HepG2 (cell line): ENCODE measurements at regions not wholly inside any gene's neighbourhood (a gene's known extent, or its start where the extent isn't known, plus 50 kb on each side); places are given as distances from the start of the nearest gene placed in this dataset.
A peak's percentile ranks its signal among the peaks of the same experiment; 100 is the strongest.
"Not testable (repeated sequence)": the region's sequence is repeated elsewhere in the genome, so short reads cannot be mapped to it uniquely, and the experiment has no call there.

Experiments used
- ATAC-seq: fragments of 200-7000 bp; cut with Tn5 transposase; 3 replicates; pipeline ENCODE4 v1.9.1; 2020; ENCODE audit warnings: mild to moderate bottlenecking, moderate library complexity
- BruUV-seq: library from RNA; stranded (reverse); fragments of 400-500 nt; replicated peaks from 2 replicates; lab custom pipeline; 2021; lab: Mats Ljungman, UMichigan
- CTCF ChIA-PET: fragments of 300-600 bp; formaldehyde crosslinking; extraction: SDS; loops from one replicate; lab custom pipeline; 2021; ENCODE audit warnings: low total read pairs, inconsistent platforms, low intra/inter-chr PET ratio; lab: Yijun Ruan, JAX
- POLR2A ChIA-PET: fragments of 350-600 bp; sonication (Branson Sonifier 250); formaldehyde crosslinking; loops from one replicate; lab custom pipeline; 2020; ENCODE audit warnings: antibody characterized with exemption, inconsistent platforms; lab: Yijun Ruan, JAX
- DNase-seq: peaks from one replicate; pipeline ENCODE4 v3.0.0-alpha.2; 2015; ENCODE audit warnings: low spot score
- FAIRE-seq: peaks from 3 replicates; lab custom pipeline; 2011; peaks lifted over from hg19 to GRCh38; lab: Jason Lieb, UNC
- H2AFZ ChIP-seq: one replicate; pipeline ENCODE4 v1.6.1; 2011; ENCODE audit warnings: low read length, inconsistent platforms
- H3K27ac ChIP-seq: fragments of 300-600 bp; 3 replicates; pipeline ENCODE4 v1.8.0; 2011; ENCODE audit warnings: mixed run types, mild to moderate bottlenecking, mixed read lengths, low read length, inconsistent platforms; ENCODE audit not compliant: insufficient read depth; ENCODE audit errors: extremely low read length
- H3K27me3 ChIP-seq, 2 experiments: fragments of 200-600 bp in 1 of 2; 2 replicates in 1 of 2; 3 replicates in 1 of 2; pipeline versions ENCODE4 v1.6.0 to v1.8.0; 2011; ENCODE audit warnings: low read length in 2 of 2, mild to moderate bottlenecking in 2 of 2, moderate library complexity in 2 of 2, inconsistent platforms in 1 of 2; ENCODE audit not compliant: insufficient read depth in 2 of 2, control insufficient read depth in 1 of 2
- H3K36me3 ChIP-seq, 2 experiments: fragments of 200-600 bp in 1 of 2; replicated peaks in 1 of 2; 2 replicates in 1 of 2; 3 replicates in 1 of 2; pipeline versions ENCODE4 v1.5.1 to v1.8.0; 2011; ENCODE audit warnings: low read length in 2 of 2, inconsistent platforms in 1 of 2; ENCODE audit not compliant: insufficient read depth in 2 of 2, control insufficient read depth in 1 of 2
- H3K4me1 ChIP-seq: 2 replicates; pipeline ENCODE4 v1.5.1; 2012; ENCODE audit warnings: low read length, inconsistent platforms; ENCODE audit not compliant: insufficient read depth
- H3K4me2 ChIP-seq: 2 replicates; pipeline ENCODE4 v1.6.0; 2011; ENCODE audit warnings: low read depth, low read length, inconsistent platforms
- H3K4me3 ChIP-seq, 3 experiments: fragments of 200-600 bp in 1 of 3; sonication (generic), shearing (Covaris generic) in 1 of 3; replicated peaks in 1 of 3; 2 replicates each; pipeline ENCODE4 v1.5.1; 2011 to 2016; ENCODE audit warnings: low read length in 3 of 3, inconsistent platforms in 2 of 3, low read depth in 2 of 3, mild to moderate bottlenecking in 2 of 3, control low read depth in 1 of 3, mixed read lengths in 1 of 3; ENCODE audit not compliant: insufficient read depth in 1 of 3
- H3K79me2 ChIP-seq: one replicate; pipeline ENCODE4 v1.6.1; 2011; ENCODE audit warnings: low read length, inconsistent platforms; ENCODE audit not compliant: insufficient read depth
- H3K9ac ChIP-seq: 2 replicates; pipeline ENCODE4 v1.6.0; 2011; ENCODE audit warnings: mild to moderate bottlenecking, low read depth, low read length, inconsistent platforms; ENCODE audit not compliant: insufficient read depth
- H3K9me3 ChIP-seq: 2 replicates; pipeline ENCODE4 v1.5.1; 2012; ENCODE audit warnings: mild to moderate bottlenecking, low read length
- H4K20me1 ChIP-seq: 2 replicates; pipeline ENCODE4 v1.6.0; 2011; ENCODE audit warnings: inconsistent platforms, mild to moderate bottlenecking, low read length, moderate library complexity; ENCODE audit not compliant: insufficient read depth
- MNT ChIP-seq: fragments of 450-650 bp; IDR thresholded peaks from 2 replicates; pipeline ENCODE4 v1.6.1; 2016
- WGBS: methylation state at CpG from one replicate; pipeline ENCODE4 v1.1.6; 2017; ENCODE audit warnings: low lambda C conversion rate; 5-methylcytosine and 5-hydroxymethylcytosine counted together
- in situ Hi-C: cut with HindIII; loops from 2 replicates; pipeline ENCODE4 v1.10.0; 2017; ENCODE audit warnings: low pct_unique_long_range_greater_than_20kb; ENCODE audit not compliant: extremely low pct_ligation_motif_present
- intact Hi-C: fragments of 100-400 bp; cut with micrococcal nuclease; formaldehyde crosslinking; loops from one replicate; pipeline ENCODE4 v1.10.0; 2022; ENCODE audit not compliant: unreplicated experiment
- TF ChIP-seq, protein P1 (sequence below): sonication (generic); formaldehyde crosslinking; conservative IDR thresholded peaks from 2 replicates; pipeline ENCODE4 v1.8.1; 2023; ENCODE audit warnings: missing genetic modification reagents

DNA sequence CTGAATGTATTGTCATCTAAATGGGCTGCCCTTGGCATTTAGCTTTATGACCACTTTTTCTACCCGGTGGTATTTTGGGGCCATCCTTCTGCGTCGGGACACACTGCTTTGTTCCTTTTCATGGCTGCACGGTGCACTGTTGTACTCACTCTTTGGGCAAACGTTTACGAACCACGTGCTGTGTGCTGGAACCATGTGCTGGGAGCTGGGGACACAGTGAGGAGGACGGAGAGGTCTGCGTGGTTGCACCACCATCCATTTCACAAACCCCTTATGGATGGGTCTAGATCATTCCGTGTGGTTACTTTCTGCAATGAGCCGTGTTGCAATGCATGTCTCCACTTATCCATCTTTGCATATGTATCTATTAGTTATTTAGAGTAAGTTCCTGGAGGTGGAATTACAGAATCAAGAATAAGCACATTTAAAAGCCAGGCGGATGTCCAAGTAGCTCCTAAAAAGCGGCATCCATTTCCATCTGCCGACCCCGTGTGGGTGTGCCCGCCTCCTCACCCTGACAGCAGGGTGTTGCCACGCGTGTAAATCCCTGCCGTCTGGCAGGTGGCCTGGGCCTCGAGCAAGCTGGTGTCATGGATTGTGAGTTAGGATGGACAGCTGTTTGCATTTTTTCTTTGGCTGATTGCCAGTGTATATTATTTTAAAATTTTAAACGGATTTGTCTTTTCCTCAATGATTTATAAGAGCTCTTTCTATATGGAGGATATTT, 183.1 kb downstream of the BANP start:
- POLR2A ChIA-PET, CTCF ChIA-PET, in situ Hi-C loops, BruUV-seq, H3K4me1 ChIP-seq, ATAC-seq, H3K9ac ChIP-seq, H3K36me3 ChIP-seq, H4K20me1 ChIP-seq, H3K4me3 ChIP-seq, H3K4me2 ChIP-seq, H2AFZ ChIP-seq, H3K79me2 ChIP-seq, FAIRE-seq, H3K27ac ChIP-seq, intact Hi-C loops, DNase-seq: not testable (repeated sequence)
- TF ChIP-seq, protein P1, sequence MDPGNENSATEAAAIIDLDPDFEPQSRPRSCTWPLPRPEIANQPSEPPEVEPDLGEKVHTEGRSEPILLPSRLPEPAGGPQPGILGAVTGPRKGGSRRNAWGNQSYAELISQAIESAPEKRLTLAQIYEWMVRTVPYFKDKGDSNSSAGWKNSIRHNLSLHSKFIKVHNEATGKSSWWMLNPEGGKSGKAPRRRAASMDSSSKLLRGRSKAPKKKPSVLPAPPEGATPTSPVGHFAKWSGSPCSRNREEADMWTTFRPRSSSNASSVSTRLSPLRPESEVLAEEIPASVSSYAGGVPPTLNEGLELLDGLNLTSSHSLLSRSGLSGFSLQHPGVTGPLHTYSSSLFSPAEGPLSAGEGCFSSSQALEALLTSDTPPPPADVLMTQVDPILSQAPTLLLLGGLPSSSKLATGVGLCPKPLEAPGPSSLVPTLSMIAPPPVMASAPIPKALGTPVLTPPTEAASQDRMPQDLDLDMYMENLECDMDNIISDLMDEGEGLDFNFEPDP (CRISPR knock-in tag) = 0 out of 2 replicates have a peak, but pooled peaks have one; percentile 14
- TF ChIP-seq MNT = peak; percentile 93
- 53% methylated on average over 21 of the region's 21 CpGs for WGBS
- Histone ChIP-seq H3K27me3 (peaks cover 7 to 39% of the 10 kb centered on the region in 2 experiments), H3K9me3 (peaks cover 17% of the 10 kb centered on the region)
